ENCODE measurements at regions not wholly inside any gene's neighbourhood (a gene's known extent, or its start where the extent isn't known, plus 50 kb on each side); places are given as distances from the start of the nearest gene placed in this dataset.
"Not testable (repeated sequence)": the region's sequence is repeated elsewhere in the genome, so short reads cannot be mapped to it uniquely, and the experiment has no call there.

GRCh38 chr17:77288115-77288619, 147.4 kb downstream of the SEC14L1 start:
- no peak for DNase-seq (ENCODE audit: low read depth, low spot score)

- DNase-seq (ENCODE audit: low read depth, low spot score), result not testable (repeated sequence)
Observed at GRCh38 chr17:77290759-77291558, 150.2 kb downstream of the SEC14L1 start.

GRCh38 chr17:77291591-77292386, 151.0 kb downstream of the SEC14L1 start:
- DNase-seq (ENCODE audit: low read depth, low spot score), result no peak

- no peak for DNase-seq (ENCODE audit: low read depth, low spot score)
Observed at GRCh38 chr17:77294761-77295160, 154.0 kb downstream of the SEC14L1 start.

DNA sequence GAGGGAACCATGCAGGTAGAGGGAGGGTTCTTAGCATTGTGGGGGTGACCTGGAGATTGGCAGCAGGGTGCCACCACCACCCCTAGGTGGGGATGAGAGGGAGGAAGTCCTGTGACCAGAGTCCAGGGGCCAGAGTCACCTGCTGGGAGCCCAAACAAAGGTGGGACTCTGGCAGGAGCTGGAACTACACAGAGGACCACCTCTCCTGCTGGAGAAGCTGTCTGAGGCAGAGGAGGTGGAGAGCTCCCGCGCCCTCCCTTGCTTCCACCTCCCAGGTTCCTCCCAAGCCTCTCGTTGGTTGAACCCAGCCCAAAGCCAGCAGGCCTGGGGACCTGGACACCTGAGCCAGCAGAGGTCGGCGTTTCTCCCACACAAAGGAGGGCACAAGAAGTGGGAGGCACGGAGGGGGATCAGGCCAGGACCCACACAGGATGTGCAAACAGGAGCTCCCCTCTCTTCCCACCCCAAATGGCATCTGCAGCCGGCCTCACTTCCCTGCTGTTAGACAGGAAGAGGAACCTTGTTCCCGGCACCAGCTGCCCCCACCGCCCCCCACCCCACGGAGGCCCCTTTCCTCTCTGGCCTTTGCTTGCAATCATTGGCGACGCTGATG, 154.6 kb downstream of the SEC14L1 start:
- DNase-seq (ENCODE audit: low read depth, low spot score), result no peak

GRCh38 chr17:77296769-77297409, 156.1 kb downstream of the SEC14L1 start:
- no peak for DNase-seq (ENCODE audit: low read depth, low spot score)

GRCh38 chr17:77297693-77298666, 157.2 kb downstream of the SEC14L1 start:
- DNase-seq (ENCODE audit: low read depth, low spot score), result no peak

- no peak for DNase-seq (ENCODE audit: low read depth, low spot score)
Observed at GRCh38 chr17:77298811-77299210, 158.0 kb downstream of the SEC14L1 start.

DNA sequence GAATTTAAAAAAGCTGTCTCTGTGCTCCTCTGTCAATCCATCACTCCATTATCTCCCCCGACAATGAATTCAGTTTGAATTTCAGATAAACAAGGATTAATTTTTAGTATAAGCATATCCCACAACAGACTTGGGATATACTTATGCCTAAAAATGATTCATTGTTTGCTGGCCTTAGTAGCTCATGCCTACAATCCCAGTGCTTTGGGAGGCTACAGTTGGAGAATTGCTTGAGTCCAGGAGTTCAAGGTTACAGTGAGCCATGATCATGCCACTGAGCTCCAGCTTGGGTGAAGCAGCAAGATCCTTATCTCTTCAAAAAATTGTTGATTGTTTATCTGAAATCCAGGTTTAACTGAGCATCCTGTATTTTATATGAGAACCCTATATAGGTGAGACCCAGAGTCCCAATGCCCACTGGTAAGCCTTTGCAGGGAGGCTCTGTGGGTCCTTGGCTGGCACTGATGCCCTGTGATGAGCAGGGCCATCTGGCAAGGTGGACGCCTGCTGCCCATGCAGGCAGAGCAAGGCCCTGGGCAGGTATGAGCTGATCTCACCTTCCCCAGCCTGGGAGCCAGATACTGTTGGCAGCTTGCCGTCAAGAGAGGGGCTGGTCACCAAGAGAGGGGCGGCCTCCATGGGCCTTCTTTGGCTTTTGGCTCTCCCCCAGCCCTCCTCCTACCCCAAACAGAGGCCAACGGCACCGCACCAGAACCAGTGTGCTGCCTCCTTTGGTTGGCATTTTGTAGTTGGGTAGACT, 158.7 kb downstream of the SEC14L1 start:
- DNase-seq (ENCODE audit: low read depth, low spot score), result no peak

GRCh38 chr17:77300016-77300686, 159.4 kb downstream of the SEC14L1 start:
- no peak for DNase-seq (ENCODE audit: low read depth, low spot score)

- no peak for DNase-seq (ENCODE audit: low read depth, low spot score)
Observed at GRCh38 chr17:77301694-77302266, 161.0 kb downstream of the SEC14L1 start.

DNA sequence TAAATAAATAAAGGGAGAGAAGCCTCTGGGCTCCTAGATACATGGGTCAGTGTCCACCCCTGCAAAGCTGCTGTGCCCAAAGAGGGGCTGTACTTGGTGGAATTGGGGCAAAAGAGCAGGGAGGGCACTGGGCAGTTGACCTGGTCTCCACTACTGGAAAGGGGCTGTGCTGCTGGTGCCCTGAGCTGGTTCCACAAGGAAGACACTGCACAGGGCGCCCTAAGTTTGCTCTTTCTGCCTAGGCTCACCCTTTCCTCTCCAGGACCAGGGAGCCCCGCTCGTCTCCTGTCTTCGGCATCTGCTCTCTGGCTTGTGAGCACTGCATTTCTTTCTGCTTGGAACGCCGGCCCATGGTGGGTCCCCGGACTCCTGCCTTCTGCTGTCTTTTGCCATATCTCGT, 161.9 kb downstream of the SEC14L1 start:
- no peak for DNase-seq (ENCODE audit: low read depth, low spot score)

GRCh38 chr17:77303620-77304019, 162.9 kb downstream of the SEC14L1 start:
- no peak for DNase-seq (ENCODE audit: low read depth, low spot score)

DNA sequence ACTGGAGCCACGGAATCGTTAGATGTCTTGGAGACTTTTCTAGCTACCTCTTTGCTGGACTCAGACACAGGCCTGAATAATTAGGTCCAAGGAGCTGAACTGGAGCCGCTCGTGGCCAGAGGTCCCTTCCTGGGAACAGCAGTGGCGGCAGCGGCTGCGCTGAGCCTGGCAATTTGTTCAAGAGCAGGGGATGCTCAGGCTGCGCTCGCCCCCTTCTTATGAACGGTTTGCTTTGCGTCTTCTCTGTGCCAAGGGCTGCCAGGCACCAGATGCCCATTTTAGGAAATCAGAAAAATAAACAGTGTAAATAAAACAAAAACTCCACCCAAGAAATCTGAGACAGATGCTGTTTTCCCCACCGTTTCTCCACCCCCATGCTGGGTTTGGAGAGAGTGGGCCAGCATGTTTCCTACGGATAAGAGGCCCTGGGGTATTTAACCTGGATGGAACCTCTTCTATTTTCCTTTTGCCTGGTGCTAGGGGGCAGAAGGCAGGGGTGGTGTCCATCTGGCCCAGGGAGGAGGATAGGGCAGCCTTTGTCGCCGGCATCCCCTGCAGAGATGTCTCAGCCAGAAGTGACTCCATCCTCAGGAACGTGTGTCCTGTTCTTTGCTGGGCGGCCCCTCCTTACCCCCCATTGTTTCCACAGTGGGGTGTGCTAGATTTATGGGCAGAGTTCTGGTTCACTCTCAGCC, 163.4 kb downstream of the SEC14L1 start:
- DNase-seq (ENCODE audit: low read depth, low spot score), result no peak

GRCh38 chr17:77304746-77305473, 164.1 kb downstream of the SEC14L1 start:
- no peak for DNase-seq (ENCODE audit: low read depth, low spot score)

GRCh38 chr17:77306048-77306789, 165.4 kb downstream of the SEC14L1 start:
- no peak for DNase-seq (ENCODE audit: low read depth, low spot score)

All from ELF-1 (cell line).